H54 (cell line): ENCODE measurements at regions not wholly inside any gene's neighbourhood (a gene's known extent, or its start where the extent isn't known, plus 50 kb on each side); places are given as distances from the start of the nearest gene placed in this dataset.
"Not testable (repeated sequence)": the region's sequence is repeated elsewhere in the genome, so short reads cannot be mapped to it uniquely, and the experiment has no call there.

ENCODE experiments used
- DNase-seq: peaks from one replicate; pipeline ENCODE4 v3.0.0; 2011; ENCODE audit warnings: low spot score, mixed read lengths; ENCODE audit not compliant: insufficient read length
- FAIRE-seq: peaks from 3 replicates; lab custom pipeline; 2011; peaks lifted over from hg19 to GRCh38; lab: Jason Lieb, UNC
- POLR2A ChIP-seq: IDR thresholded peaks from 2 replicates; pipeline ENCODE4 v1.6.1; 2011; ENCODE audit warnings: low read depth, mild to moderate bottlenecking, low read length

DNA sequence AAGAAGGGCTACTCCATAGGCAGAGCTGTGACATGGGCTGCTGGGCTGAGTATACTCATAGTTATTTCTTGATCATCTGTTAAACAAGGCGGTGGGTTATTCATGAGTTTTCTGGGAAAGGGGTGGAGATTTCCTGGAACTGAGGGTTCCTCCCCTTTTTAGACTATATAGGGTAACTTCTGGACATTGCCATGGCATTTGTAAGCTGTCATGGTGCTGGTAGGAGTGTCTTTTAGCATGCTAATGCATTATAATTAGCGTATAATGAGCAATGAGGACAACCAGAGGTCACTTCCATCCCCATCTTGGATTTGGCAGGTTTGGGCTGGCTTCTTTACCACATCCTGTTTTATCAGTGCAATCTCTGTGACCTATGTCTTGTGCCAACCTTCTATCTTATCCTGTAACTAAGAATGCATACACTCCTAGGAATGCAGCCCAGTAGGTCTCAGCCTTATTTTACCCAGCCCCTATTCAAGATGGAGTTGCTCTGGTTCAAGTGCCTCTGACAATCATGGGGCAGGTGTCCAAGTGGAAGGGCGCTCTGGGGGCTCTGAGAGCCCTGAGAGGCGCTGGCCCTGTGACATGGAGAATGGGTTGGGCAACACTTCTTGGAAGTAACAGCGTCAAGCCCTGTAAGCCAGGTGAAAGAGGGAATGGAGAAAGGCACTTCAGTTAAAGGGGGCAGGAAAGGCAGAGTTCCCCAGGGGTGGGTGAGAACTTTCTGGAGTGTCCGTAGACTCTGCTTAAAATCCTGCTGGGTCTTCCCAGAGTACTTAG is 354.2 kb upstream of the SULF2 start:
- TF ChIP-seq POLR2A, result no peak
- DNase-seq (no peak), FAIRE-seq (no peak)

DNA sequence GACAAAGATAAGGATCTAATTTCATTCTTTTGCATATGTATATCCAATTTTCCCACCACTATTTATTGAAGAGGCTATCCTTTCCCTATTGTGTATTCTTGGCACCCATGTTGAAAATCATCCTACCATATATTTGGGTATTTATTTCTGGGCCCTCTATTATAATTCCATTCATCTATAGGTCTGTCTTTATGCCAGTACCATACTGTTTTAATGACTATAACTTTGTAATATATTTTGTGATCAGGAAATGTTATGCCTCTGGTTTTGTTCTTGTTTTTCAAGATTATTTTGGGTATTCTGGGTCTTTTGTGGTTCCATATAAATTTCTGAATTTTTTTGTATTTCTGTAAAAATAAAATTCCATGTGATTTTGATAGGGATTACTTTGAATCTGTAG is 347.6 kb upstream of the SULF2 start:
- TF ChIP-seq POLR2A, result no peak
- FAIRE-seq, result no peak
- DNase-seq, result no peak

DNA sequence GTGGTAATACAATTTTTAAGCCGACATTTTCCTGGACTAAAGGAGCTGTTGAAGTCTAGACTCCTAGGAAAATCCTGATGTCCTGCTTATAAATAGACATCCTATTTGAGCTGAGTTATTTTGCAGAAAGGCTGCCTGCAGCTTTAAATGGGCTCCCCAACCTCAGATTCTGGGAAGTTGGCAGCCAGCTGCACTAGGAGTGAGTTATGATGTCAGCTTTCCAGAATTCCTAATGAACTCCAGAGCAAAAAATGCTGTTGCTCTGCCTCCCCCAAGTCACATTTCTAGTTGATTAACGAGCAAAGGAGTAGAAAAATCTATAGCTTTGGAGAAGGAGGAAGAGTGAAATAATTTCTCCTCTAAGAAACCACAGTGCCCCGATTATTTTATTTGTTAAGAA is 346.3 kb upstream of the SULF2 start:
- TF ChIP-seq POLR2A, result no peak
- no peak for DNase-seq
- no peak for FAIRE-seq

DNA sequence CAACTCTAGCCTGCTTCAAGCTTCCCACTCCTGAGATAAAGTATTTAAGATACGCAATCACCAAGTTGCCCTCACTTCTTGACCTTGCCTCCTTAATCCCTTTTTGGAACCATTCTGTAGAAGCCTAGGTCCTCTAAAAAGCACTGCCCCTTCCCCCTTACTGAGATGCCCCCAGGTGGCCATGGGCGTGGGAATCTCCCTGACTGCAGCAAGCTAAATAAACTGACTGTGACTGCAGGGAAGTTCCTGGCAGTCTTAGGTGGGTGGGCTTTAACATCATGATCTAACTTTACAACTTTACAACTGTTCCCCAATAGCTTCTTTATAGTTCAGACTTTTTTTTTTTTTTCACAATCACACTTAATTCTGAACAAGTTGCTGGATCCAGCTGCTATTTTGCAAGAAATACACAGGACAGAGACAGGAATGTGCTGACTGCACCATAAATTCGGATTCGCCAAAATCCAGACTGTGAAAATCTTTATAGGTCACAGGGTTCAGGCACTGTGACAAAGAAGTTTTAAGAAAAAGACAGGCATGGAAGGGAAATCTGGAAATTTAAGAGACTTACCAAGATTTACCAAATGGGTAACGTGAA is 344.2 kb upstream of the SULF2 start:
- no peak for FAIRE-seq
- TF ChIP-seq POLR2A, result no peak
- no peak for DNase-seq

DNA sequence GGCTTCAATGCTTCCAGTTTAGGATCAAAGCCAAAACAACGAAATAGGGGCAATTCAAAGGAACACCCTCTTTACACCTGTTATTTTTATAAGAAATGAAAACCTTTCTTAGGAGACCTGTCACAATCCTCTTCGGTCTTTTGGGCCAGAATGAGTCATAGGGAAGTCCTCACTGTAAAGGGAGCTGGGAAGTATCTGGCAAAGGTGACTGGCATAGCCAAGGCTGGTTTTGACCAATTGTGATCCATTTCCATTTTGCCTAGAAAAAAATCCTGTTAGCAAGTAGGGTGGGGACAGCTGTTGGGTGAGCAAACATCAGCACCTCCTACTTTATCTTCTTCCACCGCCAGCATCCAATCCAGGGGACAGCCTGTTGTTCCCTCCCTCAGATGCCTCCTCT is 343.2 kb upstream of the SULF2 start:
- FAIRE-seq, result no peak
- TF ChIP-seq POLR2A, result no peak
- DNase-seq, result no peak

DNA sequence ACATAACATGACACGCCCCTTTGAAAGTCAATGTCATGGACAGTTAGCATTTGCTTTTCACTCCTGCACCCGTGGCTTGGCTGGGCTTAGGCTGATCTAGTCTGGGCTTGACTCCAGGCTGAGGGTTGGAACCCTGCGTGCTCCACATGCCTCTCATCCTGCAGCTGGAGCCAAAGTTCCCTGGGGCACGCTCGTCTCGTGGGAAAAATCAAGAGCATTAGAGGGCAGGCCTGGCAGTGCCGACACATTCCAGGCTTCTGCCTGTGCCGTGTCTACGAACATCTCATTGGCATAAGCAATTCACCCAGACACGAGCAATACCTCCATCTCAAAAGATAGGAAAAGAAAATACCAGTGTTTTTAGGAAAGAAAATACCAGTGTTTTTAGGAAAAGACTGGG is 342.7 kb upstream of the SULF2 start:
- DNase-seq, FAIRE-seq: not testable (repeated sequence)

DNA sequence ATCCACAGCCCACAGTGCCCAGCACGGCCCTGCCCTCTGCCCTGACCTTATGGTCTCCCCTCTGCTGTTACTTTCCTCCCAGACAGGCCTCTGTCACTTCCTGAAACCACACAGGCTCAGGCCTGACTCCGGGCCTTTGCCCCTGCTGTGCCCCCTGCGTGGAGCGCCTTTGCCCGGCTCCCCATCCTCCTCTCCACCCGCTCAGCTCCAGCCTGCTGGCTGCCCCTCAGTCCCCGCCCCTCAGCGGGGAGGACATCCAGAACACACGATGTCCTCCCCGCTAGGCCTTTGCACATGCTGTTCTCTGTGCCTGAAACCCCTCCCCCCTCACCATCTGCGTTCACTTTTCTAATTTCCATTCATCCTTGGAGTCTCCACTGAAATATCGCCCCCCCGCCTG is 341.9 kb upstream of the SULF2 start:
- FAIRE-seq, DNase-seq: not testable (repeated sequence)

DNA sequence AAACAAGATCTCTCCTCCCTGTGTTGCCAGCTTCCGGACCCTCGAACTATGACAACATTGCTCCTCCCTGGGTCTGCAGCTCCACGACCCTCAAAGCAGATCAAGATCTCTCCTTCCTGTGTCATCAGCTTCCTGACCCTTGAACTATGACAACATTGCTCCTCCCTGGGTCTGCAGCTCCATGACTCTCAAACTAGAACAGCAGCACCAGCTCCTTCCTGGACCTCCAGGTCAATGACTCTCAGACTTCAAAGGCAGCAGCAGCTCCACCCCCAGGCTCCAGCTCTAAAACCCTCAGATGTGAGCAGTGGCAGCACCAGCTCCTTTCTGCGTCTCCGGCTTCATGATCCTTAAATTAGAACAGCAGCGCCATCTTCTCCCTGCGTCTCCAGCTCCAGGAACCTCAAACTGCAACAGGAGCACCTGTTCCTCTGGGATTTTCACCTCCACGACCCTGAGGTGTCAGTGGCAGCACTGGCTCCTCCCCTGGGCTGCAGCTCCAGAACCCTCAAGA is 341.0 kb upstream of the SULF2 start:
- no peak for TF ChIP-seq POLR2A
- no peak for DNase-seq
- FAIRE-seq, result no peak

DNA sequence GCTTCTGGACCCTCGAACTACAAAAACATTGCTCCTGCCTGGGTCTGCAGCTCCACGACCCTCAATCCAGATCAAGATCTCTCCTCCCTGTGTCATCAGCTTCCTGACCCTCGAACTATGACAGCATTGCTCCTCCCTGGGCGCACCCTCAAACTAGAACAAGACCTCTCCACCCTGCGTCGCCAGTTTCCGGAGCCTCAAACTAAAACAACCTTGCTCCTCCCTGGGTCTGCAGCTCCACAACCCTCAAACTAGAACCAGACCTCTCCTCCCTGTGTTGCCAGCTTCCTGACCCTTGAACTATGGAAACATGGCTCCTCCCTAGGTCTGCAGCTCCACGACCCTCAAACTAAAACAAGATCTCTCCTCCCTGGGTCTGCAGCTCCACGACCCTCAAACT is 339.7 kb upstream of the SULF2 start:
- no peak for TF ChIP-seq POLR2A
- DNase-seq, result no peak
- no peak for FAIRE-seq

DNA sequence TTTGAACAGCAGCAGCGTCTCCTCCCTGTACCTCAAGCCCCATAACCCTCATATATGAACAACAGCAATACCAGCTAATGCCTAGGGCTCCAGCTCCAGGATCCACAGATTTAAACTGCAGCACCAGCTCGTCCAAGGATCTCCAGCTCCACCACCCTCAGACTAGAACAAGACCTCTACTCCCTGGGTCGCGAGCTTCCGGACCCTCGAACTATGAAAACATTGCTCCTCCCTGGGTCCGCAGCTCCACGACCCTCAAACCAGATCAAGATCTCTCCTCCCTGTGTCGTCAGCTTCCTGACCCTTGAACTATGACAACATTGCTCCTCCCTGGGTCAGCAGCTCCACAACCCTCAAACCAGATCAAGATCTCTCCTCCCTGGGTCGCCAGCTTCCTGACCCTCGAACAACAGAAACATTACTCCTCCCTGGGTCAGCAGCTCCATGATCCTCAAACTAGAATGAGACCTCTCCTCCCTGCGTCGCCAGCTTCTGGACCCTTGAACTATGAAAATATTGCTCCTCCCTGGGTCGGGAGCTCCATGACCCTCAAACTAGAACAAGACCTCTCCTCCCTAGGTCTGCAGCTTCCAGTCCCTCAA is 339.0 kb upstream of the SULF2 start:
- TF ChIP-seq POLR2A, result no peak
- no peak for FAIRE-seq
- DNase-seq, result no peak

DNA sequence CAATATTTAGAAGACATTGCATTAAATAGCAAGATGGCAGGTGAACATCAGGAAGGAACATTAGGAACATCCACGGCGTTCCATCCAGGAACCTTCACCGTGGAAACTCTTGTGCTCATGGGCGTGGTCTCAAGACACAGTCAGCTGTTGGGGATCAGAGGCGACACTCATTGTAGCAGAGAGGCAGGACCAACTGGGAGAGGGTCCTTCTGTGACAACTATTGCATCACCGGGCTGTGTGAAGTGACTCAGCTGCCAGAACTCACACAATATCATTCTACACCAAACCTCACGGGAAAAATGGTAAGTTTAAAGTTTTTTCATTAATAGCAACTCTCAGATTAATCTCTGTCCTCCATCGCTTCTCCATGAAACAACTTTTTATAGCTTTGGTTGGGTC is 334.8 kb upstream of the SULF2 start:
- DNase-seq (no peak), FAIRE-seq (no peak)
- no peak for TF ChIP-seq POLR2A

DNA sequence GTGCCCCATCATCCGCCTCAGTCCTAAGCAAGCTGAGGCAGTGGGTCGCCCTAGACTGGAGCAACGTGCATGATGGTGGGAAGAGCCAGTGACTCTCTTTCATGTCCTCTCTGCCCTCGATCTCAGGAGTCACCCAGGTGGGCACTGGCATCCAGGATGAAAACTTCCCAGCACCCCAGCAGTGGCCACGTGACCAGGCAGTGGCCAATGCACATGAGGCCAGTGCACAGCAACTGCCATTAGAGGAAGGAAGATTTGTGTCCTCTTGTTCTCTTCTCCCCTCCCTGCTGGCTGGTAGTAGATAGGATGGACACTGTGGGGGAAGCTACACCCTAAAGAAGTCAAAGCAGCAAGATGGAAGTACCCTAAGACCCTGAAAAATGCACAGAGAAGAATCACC is 334.1 kb upstream of the SULF2 start:
- DNase-seq, FAIRE-seq: not testable (repeated sequence)

DNA sequence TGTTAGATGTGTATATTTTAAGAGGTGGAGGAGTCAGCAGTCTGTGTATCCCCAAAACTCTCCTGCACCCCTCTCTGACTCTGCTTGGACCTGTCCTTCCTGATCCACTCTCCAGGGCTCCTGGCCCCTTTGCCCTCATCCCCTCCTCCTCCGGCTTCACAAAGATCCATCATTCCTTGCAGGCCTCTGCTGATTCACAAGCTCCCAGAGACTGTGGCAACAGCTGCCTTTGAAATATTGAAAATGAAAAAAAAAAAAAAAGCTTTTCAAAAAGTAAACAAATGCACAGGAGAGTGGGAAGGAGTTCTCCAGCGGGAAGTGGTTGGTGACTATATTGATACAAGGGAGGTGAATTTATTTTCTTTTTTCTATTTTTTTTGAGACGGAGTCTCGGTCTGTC is 330.2 kb upstream of the SULF2 start:
- TF ChIP-seq POLR2A, result no peak
- no peak for FAIRE-seq
- no peak for DNase-seq

DNA sequence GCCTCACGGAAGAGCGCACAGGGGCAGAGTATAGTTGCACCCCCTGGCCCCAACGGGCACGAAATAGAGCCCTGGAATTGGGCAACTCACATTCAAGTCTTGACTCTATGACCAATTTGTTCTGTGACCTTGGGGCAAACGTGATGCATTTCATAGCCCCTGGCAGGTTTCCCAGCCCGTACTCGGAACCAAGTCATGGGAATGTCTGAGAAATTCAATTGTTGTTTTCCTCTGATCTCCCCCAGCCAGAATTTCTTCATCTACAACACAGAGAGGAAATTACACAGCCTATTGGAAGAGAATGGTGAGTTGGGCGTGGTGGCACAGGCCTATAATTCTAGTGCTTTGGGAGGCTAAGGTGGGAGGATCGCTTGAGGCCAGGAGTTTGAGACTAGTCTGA is 322.3 kb upstream of the SULF2 start:
- no peak for TF ChIP-seq POLR2A
- FAIRE-seq (no peak), DNase-seq (no peak)

DNA sequence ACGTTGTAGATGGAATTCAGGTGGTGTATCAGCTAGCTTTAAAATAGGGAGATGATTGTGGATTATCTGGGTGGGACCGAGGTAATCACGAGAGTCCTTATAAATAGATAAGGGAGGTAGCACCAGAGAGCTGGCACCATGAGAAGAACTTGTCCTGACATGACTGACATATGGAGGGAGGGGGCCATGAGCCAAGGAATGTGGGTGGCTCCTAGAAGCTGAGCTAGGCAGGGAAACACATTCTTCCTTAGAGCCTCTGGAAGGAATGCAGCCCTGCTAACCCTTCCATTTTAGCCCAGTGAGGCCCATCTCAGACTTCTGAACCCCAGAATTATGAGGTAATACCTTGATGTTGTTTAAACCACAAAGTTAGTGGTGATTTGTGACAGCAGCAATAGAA is 321.1 kb upstream of the SULF2 start:
- DNase-seq (no peak), FAIRE-seq (no peak)

More for the DNA sequence above, 321.1 kb upstream of the SULF2 start:
- no peak for TF ChIP-seq POLR2A
